Muscle of leg (tissue), 3 donors: ENCODE measurements at regions not wholly inside any gene's neighbourhood (a gene's known extent, or its start where the extent isn't known, plus 50 kb on each side); places are given as distances from the start of the nearest gene placed in this dataset.
"Not testable (repeated sequence)": the region's sequence is repeated elsewhere in the genome, so short reads cannot be mapped to it uniquely, and the experiment has no call there.

ENCODE experiments used
- DNase-seq: peaks from one replicate; pipeline ENCODE4 v3.0.0; 2013
- H3K27ac ChIP-seq: one replicate; pipeline ENCODE4 v1.5.1; 2013; ENCODE audit warnings: mild to moderate bottlenecking, low read length, control low read depth
- H3K27me3 ChIP-seq: one replicate; pipeline ENCODE4 v1.6.1; 2013; ENCODE audit warnings: low read length; ENCODE audit not compliant: control insufficient read depth, insufficient read depth
- H3K36me3 ChIP-seq: one replicate; pipeline ENCODE4 v1.6.1; 2013; ENCODE audit warnings: low read length; ENCODE audit not compliant: control insufficient read depth, insufficient read depth
- H3K4me1 ChIP-seq: one replicate; pipeline ENCODE4 v1.6.1; 2013; ENCODE audit warnings: low read length; ENCODE audit not compliant: control insufficient read depth, insufficient read depth
- H3K4me3 ChIP-seq: one replicate; pipeline ENCODE4 v1.5.1; 2013; ENCODE audit warnings: low read length, control low read depth
- H3K9me3 ChIP-seq: replicated peaks from 2 replicates; pipeline ENCODE4 v1.6.1; 2013; ENCODE audit warnings: low read depth, low read length; ENCODE audit not compliant: control insufficient read depth
- WGBS: methylation state at CpG from one replicate; pipeline ENCODE4 v1.1.5; 2013; ENCODE audit warnings: missing lambda C conversion rate; ENCODE audit not compliant: insufficient coverage; 5-methylcytosine and 5-hydroxymethylcytosine counted together

- H3K4me3 ChIP-seq = no peak overlapping the region
- 83% methylated on average over 7 of the region's 10 CpGs for WGBS
Observed at GRCh38 chr2:16243411-16243996, 303.2 kb downstream of the MYCN start.

DNA sequence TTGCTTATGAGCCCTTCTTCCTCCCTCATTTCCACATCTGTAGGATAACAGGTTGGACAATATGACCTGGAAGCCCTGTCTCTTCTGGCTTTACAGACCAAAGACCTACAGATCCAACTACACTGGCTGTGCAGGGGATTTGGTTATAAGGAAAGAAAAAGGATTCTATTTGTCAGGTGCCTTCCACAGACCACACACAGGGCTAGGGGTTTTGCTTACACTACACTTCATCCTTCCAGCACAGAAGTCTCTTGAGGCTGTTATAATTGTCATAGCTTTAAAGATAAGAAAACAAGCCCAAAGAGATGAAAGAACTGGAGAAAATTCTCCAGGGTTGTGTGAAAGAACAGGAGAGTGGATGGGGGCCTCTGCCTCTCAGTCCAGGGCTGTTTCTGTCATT, 302.6 kb downstream of the MYCN start:
- Histone ChIP-seq H3K9me3 (no peaks in the 10 kb centered on the region), H3K4me1 (peaks cover 2% of the 10 kb centered on the region)

More at GRCh38 chr2:16243411-16243996, 303.2 kb downstream of the MYCN start:
- H3K4me1 ChIP-seq = peaks cover 2% of the 10 kb centered on the region
- H3K36me3 ChIP-seq = no peaks in the 10 kb centered on the region
- H3K27ac ChIP-seq = no peak overlapping the region
- H3K9me3 ChIP-seq = no peaks in the 10 kb centered on the region
- no peak for DNase-seq
- no peaks in the 10 kb centered on the region for H3K27me3 ChIP-seq

GRCh38 chr2:16241166-16242160, 301.1 kb downstream of the MYCN start:
- Histone ChIP-seq H3K4me1 (no peaks in the 10 kb centered on the region), H3K27ac (no peak overlapping the region), H3K27me3 (peaks cover 2% of the 10 kb centered on the region), H3K9me3 (no peaks in the 10 kb centered on the region), H3K36me3 (no peaks in the 10 kb centered on the region), H3K4me3 (no peak overlapping the region)
- no peak for DNase-seq
- 66% methylated on average over 3 of the region's 6 CpGs for WGBS

More for the DNA sequence above, 302.6 kb downstream of the MYCN start:
- H3K27ac ChIP-seq = no peak overlapping the region
- H3K4me3 ChIP-seq = no peak overlapping the region
- DNase-seq = no peak
- H3K27me3 ChIP-seq = no peaks in the 10 kb centered on the region
- H3K36me3 ChIP-seq = no peaks in the 10 kb centered on the region

DNA sequence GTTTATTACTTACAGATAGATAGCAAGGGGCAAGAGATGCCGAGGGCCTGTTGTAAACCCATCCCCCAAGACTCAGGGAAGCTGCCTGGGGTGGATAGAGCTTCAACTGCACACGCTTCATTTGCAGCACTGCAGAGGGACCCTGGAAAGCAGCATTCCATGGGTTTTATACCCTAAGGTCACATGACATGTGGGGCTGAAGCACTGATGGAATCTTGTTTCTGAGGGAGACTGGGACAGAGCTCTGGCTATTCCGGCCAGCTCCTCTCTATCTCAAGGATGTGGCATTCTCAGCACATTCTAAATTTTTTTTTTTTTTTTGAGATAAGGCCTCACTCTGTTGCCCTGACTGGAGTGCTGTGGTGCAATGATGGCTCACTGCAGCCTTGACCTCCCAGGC, 300.1 kb downstream of the MYCN start:
- WGBS = 52% methylated on average over 2 of the region's 3 CpGs
- Histone ChIP-seq H3K4me1 (no peaks in the 10 kb centered on the region), H3K27me3 (peaks cover 2% of the 10 kb centered on the region), H3K27ac (no peak overlapping the region), H3K9me3 (no peaks in the 10 kb centered on the region), H3K4me3 (no peak overlapping the region), H3K36me3 (no peaks in the 10 kb centered on the region)
- no peak for DNase-seq

DNA sequence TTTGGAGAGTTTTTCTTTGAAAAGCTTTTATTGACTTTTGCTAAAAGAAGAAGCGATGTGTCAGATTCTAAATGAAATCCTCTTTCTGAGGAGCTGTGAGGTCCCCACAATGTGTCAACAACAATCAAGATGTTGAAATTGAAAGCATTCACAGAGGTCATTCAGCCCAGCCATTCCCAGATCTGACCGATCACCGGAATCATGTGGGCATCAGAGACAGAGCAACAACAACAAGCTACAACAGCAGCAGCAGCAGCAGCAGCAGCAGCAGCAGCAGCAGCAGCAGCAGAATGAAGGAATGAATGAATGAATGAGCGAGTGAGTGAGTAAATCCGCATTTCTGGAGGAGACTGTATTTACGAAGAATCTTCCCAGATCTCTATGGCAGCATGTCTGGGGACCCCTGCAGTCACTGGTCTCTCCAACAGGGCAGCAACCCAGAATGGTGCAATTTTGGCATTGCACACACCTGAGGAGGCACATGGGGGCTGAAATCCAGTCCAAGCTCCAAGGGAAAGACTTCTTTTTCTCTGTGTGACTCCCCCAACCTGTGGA, 299.0 kb downstream of the MYCN start:
- Histone ChIP-seq H3K9me3 (no peaks in the 10 kb centered on the region), H3K36me3 (no peaks in the 10 kb centered on the region), H3K4me1 (no peaks in the 10 kb centered on the region), H3K27me3 (peaks cover 2% of the 10 kb centered on the region), H3K4me3 (no peak overlapping the region), H3K27ac (no peak overlapping the region)
- DNase-seq = no peak
- 78% methylated on average over 4 of the region's 6 CpGs for WGBS

GRCh38 chr2:16238786-16239185, 298.4 kb downstream of the MYCN start:
- Histone ChIP-seq H3K4me1 (no peaks in the 10 kb centered on the region), H3K27me3 (peaks cover 2% of the 10 kb centered on the region), H3K27ac (no peak overlapping the region), H3K4me3 (no peak overlapping the region), H3K36me3 (no peaks in the 10 kb centered on the region), H3K9me3 (no peaks in the 10 kb centered on the region)
- DNase-seq = no peak

- H3K36me3 ChIP-seq = no peaks in the 10 kb centered on the region
- WGBS = no CpG with 5 or more reads among the region's 10 CpGs
- H3K27ac ChIP-seq = no peak overlapping the region
- H3K27me3 ChIP-seq = peaks cover 2% of the 10 kb centered on the region
- no peaks in the 10 kb centered on the region for H3K9me3 ChIP-seq
- no peaks in the 10 kb centered on the region for H3K4me1 ChIP-seq
- H3K4me3 ChIP-seq = no peak overlapping the region
- DNase-seq = no peak
Observed at GRCh38 chr2:16238001-16238761, 297.8 kb downstream of the MYCN start.

GRCh38 chr2:16235747-16236146, 295.4 kb downstream of the MYCN start:
- no peaks in the 10 kb centered on the region for H3K9me3 ChIP-seq
- WGBS = no CpG with 5 or more reads among the region's 1 CpG
- H3K27me3 ChIP-seq = peaks cover 2% of the 10 kb centered on the region
- H3K27ac ChIP-seq = no peak overlapping the region
- no peak for DNase-seq
- no peaks in the 10 kb centered on the region for H3K36me3 ChIP-seq
- no peaks in the 10 kb centered on the region for H3K4me1 ChIP-seq
- H3K4me3 ChIP-seq = no peak overlapping the region

DNA sequence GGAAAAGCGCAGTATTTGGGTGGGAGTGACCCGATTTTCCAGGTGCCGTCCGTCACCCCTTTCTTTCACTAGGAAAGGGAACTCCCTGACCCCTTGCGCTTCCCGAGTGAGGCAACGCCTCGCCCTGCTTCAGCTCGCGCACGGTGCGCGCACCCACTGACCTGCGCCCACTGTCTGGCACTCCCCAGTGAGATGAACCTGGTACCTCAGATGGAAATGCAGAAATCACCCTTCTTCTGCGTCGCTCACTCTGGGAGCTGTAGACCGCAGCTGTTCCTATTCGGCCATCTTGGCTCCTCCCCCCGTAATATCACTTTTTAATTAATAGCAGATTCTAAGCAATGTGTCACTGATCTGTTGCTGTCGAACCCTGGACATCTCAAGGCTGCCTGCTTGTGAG, 294.9 kb downstream of the MYCN start:
- H3K4me1 ChIP-seq, H3K27me3 ChIP-seq, DNase-seq, H3K27ac ChIP-seq, H3K36me3 ChIP-seq, H3K9me3 ChIP-seq, H3K4me3 ChIP-seq: not testable (repeated sequence)
- 89% methylated on average over 19 of the region's 20 CpGs for WGBS

GRCh38 chr2:16228951-16229350, 288.6 kb downstream of the MYCN start:
- 100% methylated on average over 2 of the region's 6 CpGs for WGBS
- Histone ChIP-seq H3K4me1 (peaks cover 19% of the 10 kb centered on the region), H3K36me3 (no peaks in the 10 kb centered on the region), H3K4me3 (no peak overlapping the region), H3K9me3 (no peaks in the 10 kb centered on the region), H3K27me3 (peaks cover 2% of the 10 kb centered on the region), H3K27ac (no peak overlapping the region)
- DNase-seq = no peak
